ENCODE measurements at regions not wholly inside any gene's neighbourhood (a gene's known extent, or its start where the extent isn't known, plus 50 kb on each side); places are given as distances from the start of the nearest gene placed in this dataset.
"Not testable (repeated sequence)": the region's sequence is repeated elsewhere in the genome, so short reads cannot be mapped to it uniquely, and the experiment has no call there.

DNA sequence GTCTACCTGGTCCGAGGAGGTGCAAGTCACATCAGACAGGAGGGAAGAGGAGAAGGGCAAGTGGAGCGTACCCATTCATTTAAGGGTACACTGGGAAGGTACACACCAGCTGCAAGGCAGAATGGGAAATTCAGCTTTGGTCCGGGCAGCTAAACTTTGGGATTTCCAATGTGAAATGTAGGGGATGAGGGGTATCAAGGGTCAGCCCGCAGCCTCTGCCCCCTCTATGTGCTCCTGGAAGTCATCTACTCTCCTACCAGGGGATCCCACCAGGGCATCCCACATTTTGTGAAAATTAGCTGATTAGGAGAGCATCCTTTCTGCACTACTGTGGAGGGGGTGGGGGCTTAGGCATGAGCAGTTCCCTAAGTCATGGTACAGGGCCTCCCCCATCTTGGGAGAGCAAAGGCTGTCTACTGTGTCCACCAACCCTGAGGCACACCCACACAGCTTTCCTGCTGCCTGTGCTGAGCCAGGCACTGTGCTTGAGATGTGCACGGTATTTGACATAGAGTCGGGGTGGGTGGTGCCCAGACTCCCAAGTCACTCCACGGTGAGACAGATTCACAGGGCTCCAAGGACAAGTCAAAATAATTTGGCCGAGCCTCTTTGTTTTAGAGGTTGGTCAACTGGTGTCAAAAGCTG lies 189.1 kb upstream of the SULF2 start:
- TF ChIP-seq, protein P1, sequence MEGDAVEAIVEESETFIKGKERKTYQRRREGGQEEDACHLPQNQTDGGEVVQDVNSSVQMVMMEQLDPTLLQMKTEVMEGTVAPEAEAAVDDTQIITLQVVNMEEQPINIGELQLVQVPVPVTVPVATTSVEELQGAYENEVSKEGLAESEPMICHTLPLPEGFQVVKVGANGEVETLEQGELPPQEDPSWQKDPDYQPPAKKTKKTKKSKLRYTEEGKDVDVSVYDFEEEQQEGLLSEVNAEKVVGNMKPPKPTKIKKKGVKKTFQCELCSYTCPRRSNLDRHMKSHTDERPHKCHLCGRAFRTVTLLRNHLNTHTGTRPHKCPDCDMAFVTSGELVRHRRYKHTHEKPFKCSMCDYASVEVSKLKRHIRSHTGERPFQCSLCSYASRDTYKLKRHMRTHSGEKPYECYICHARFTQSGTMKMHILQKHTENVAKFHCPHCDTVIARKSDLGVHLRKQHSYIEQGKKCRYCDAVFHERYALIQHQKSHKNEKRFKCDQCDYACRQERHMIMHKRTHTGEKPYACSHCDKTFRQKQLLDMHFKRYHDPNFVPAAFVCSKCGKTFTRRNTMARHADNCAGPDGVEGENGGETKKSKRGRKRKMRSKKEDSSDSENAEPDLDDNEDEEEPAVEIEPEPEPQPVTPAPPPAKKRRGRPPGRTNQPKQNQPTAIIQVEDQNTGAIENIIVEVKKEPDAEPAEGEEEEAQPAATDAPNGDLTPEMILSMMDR (IDR thresholded peaks at IDR 0.05; ENCODE audit: borderline replicate concordance, control extremely low read depth, extremely low read depth, insufficient read depth, missing control alignments) = no peak
- no peak for DNase-seq (ENCODE audit: low spot score)
- in situ Hi-C loops (cut with MboI; ENCODE audit: low sequenced_read_pairs, unreplicated experiment) = no loop called here

DNA sequence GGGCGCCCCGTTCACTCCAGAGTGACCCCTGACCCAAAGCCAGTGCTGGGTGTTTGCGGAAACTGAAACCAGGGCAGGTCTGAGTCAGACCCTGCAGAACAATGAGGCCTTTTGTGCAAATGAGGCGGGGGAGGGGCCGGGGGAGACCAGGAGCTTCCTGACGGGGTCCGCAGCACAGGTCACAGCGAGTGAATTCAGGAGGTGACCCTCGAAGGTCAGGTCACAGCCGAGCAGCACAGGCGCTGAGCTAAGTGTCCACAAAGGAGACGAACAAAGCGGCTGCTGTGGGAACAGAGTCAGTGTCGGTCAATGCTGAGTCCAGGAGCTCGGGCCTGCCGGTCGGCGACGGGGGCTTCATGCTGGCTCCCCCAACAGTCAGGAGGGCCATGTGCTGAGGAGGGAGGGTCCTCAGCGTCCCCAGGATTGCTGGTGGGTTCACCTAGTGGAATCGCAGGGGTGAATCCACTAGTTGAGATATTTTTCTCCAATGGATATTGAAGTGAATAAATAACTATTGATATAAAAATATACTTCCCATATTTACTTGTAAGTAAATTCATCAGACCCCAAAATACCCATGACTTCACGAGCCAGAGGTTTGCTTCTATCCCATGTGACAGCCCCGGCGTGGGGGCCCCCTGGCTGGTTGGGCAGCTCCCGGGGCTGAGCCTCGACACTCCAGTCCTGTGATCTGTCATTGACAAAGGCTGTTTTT lies 188.4 kb upstream of the SULF2 start:
- in situ Hi-C loops (cut with MboI; ENCODE audit: low sequenced_read_pairs, unreplicated experiment) = no loop called here
- TF ChIP-seq, protein P1 (IDR thresholded peaks at IDR 0.05; ENCODE audit: borderline replicate concordance, control extremely low read depth, extremely low read depth, insufficient read depth, missing control alignments) = no peak

DNA sequence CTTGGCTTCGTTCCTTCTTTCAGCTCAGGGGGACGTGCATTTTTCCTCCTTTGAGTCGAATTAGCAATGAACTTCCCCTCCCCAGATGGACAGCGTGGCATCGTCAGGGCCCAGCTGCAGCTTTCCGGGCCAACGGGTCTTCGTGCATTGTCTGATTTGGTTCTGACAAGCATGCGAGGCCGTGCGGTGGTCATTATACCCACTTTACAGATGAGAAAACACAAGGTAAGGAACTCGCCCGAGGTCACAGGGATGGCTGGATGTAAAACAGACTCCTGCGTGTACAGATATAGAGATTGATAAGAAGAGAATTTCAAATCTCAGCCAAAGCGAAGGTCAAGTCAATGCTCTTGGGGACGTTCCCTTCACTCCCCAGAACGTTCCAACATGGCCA lies 187.6 kb upstream of the SULF2 start:
- in situ Hi-C loops (cut with MboI; ENCODE audit: low sequenced_read_pairs, unreplicated experiment) = no loop called here
- TF ChIP-seq, protein P1 (IDR thresholded peaks at IDR 0.05; ENCODE audit: borderline replicate concordance, control extremely low read depth, extremely low read depth, insufficient read depth, missing control alignments) = no peak

More for the DNA sequence above, 188.4 kb upstream of the SULF2 start:
- no peak for DNase-seq (ENCODE audit: low spot score)

DNA sequence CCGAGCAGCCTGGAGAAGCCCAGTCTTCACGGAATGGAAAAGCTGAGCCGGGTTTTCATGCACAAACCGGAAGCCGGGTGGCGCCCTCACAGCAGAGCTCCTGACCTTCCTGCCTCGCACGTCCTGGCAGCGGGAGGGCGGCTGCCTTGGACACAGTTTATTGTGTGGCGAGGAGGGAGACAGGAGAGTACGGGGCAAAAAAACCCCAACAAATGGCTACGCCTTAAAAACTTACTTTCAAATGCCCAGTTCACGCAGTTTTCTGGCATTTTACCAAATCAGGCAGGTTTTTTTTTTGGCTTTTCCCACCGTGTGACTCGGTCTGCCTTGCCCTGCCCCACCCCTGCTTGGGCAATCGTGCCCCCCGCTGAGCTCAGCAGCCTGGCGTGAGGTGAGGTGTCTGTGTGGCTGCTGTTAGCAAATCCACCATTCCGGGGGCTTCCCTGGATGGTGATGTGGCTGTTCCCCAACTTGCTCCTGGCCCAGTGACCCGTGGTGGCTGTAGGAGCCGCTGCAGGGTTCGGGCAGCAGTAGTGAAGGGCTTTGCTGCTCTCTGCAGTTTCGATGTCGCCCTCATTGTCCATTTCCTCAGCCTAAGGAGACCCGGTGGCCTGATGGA lies 187.1 kb upstream of the SULF2 start:
- DNase-seq (ENCODE audit: low spot score); in situ Hi-C loops (cut with MboI; ENCODE audit: low sequenced_read_pairs, unreplicated experiment): not testable (repeated sequence)

More for the DNA sequence above, 187.6 kb upstream of the SULF2 start:
- DNase-seq (ENCODE audit: low spot score) = no peak

DNA sequence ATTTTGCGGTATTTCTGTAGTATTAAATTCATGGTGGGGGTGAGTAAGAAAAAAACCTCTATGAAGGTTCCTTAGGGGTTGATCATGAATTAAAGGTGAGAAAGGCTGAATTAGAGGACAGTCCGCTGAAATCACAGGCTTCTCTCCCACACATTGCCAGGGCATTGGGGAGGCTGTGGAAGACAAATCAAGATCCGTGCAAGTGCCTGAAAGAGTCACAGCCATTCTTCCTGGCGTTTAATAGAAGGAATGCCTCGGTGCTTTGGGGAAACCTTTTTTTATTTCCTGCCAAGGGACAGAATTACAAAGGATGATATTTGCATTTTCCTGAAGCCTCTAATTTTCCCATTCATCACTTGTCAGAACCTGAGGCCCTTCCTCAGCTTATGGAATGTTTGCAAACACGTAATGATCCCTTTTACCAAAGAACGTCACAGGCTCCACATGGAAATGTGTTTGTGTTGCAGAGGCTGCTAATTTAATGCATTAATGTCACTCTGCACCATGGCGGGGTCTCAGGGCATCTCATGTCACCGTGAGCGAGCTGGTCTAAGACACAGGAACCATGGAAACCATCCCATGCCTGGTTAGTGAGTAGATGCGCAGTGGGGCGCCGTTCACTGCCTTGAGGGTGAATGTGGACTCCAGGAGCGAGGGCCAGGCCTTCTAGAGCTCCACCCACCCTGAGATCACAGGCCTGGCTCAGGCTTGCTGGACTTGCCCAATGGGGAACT lies 185.9 kb upstream of the SULF2 start:
- TF ChIP-seq, protein P1 (IDR thresholded peaks at IDR 0.05; ENCODE audit: borderline replicate concordance, control extremely low read depth, extremely low read depth, insufficient read depth, missing control alignments) = no peak
- in situ Hi-C loops (cut with MboI; ENCODE audit: low sequenced_read_pairs, unreplicated experiment) = no loop called here
- no peak for DNase-seq (ENCODE audit: low spot score)

DNA sequence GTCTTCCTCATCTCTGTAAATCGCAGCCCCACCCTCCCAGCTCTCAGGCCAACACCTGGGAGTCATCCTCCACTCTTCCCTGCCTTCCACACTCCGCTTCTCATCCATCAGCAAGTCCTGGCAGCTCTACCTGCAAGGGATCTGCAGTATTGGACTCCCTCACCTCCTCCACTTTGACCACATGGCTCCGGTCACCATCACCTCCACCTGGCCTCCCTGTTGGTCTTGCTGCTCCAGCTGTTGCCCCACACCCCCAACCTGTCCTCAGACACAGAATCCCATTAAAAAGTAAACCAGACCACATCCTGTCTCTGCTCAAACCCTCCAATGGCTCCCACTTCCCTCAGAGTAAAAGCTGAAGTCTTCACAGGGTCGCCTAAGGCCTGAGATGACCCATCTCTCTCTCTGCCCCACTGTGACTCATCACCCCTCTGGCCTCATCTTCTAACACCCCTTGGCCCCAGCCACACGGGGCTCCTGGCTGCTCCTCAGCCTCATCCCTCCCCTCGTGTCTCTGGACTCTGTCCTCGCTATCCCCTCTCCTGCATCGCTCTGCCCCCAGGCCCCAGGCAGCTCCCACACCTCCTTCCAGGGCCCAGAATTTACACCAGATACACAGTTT lies 185.1 kb upstream of the SULF2 start:
- TF ChIP-seq, protein P1 (IDR thresholded peaks at IDR 0.05; ENCODE audit: borderline replicate concordance, control extremely low read depth, extremely low read depth, insufficient read depth, missing control alignments) = no peak
- peak; percentile 42 for DNase-seq (ENCODE audit: low spot score)
- in situ Hi-C loops (cut with MboI; ENCODE audit: low sequenced_read_pairs, unreplicated experiment) = no loop called here
